ENCODE measurements at regions not wholly inside any gene's neighbourhood (a gene's known extent, or its start where the extent isn't known, plus 50 kb on each side); places are given as distances from the start of the nearest gene placed in this dataset.
"Not testable (repeated sequence)": the region's sequence is repeated elsewhere in the genome, so short reads cannot be mapped to it uniquely, and the experiment has no call there.

- Mint-ChIP-seq H3K4me3 (no peak overlapping the region), H3K9me3 (ENCODE audit: low read depth) (peaks cover 2% of the 10 kb centered on the region), H3K27ac (no peak overlapping the region), H3K27me3 (no peaks in the 10 kb centered on the region), H3K4me1 (no peaks in the 10 kb centered on the region), H3K36me3 (no peaks in the 10 kb centered on the region)
- ATAC-seq (no peak), DNase-seq (no peak)
- CTCF ChIA-PET, result no interaction called here
These were observed 1159.0 kb downstream of the TYW1 start for GRCh38 chr7:68155676-68156075.

GRCh38 chr7:68158686-68159295 lies 1162.2 kb downstream of the TYW1 start:
- CTCF ChIA-PET, result no interaction called here
- no peak overlapping the region for H3K4me3 Mint-ChIP-seq
- no peaks in the 10 kb centered on the region for H3K4me1 Mint-ChIP-seq
- H3K27me3 Mint-ChIP-seq, result no peaks in the 10 kb centered on the region
- peaks cover 5% of the 10 kb centered on the region for H3K9me3 Mint-ChIP-seq (ENCODE audit: low read depth)
- no peak for DNase-seq
- no peaks in the 10 kb centered on the region for H3K36me3 Mint-ChIP-seq
- ATAC-seq, result no peak
- H3K27ac Mint-ChIP-seq, result no peak overlapping the region

DNA sequence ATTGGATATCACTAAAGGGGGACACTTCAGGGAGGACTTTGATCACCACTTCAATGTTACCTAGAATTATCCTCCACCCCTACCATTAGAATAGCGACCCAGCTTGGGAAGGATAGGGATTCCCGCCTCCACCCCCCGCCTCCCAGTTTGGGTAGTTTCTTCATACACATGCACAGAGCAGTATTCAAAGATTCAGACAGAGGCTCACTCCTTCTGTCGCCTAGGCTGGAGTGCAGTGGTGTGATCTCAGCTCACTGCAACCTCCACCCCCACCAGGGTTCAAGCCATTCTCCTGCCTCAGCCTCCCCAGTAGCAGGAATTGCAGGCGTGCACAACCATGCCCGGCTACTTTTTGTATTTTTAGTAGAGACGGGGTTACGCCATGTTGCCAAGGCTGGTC lies 1166.1 kb downstream of the TYW1 start:
- Mint-ChIP-seq H3K4me3 (no peak overlapping the region), H3K4me1 (no peaks in the 10 kb centered on the region), H3K27me3 (no peaks in the 10 kb centered on the region), H3K36me3 (no peaks in the 10 kb centered on the region), H3K9me3 (ENCODE audit: low read depth) (peaks cover 6% of the 10 kb centered on the region), H3K27ac (no peak overlapping the region)
- ATAC-seq, result no peak
- CTCF ChIA-PET, result no interaction called here
- DNase-seq, result no peak

DNA sequence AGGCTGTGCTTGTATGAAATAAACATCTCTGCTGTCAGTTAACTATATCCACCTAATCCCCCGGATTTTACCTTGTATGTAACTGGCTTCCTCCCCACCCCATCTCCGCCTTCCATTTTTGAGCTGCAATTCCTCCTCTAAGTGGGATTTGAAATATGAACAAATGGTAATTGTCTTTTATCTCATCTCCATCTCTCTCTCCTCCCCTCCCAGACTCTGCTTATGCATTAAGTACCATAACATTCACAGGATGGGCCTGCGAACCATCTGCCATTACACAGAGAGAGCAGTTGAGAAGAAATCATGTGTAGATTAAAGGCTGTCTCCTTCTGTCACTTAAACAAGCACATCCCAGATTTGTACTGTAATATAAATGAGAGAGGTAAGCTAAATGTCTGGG lies 1169.9 kb downstream of the TYW1 start:
- DNase-seq (no peak), ATAC-seq (no peak)
- Mint-ChIP-seq H3K9me3 (ENCODE audit: low read depth) (peaks cover 16% of the 10 kb centered on the region), H3K36me3 (no peaks in the 10 kb centered on the region), H3K27me3 (no peaks in the 10 kb centered on the region), H3K27ac (no peak overlapping the region), H3K4me1 (no peaks in the 10 kb centered on the region), H3K4me3 (no peak overlapping the region)
- CTCF ChIA-PET, result no interaction called here

- Mint-ChIP-seq H3K4me1 (no peaks in the 10 kb centered on the region), H3K9me3 (ENCODE audit: low read depth) (peaks cover 17% of the 10 kb centered on the region), H3K27me3 (no peaks in the 10 kb centered on the region), H3K36me3 (no peaks in the 10 kb centered on the region), H3K4me3 (no peak overlapping the region), H3K27ac (no peak overlapping the region)
- DNase-seq (no peak), ATAC-seq (no peak)
- CTCF ChIA-PET, result no interaction called here
These were observed 1176.9 kb downstream of the TYW1 start for GRCh38 chr7:68173513-68173912.

- Mint-ChIP-seq H3K4me1 (no peaks in the 10 kb centered on the region), H3K27me3 (no peaks in the 10 kb centered on the region), H3K9me3 (ENCODE audit: low read depth) (peaks cover 18% of the 10 kb centered on the region), H3K36me3 (no peaks in the 10 kb centered on the region), H3K4me3 (no peak overlapping the region), H3K27ac (no peak overlapping the region)
- DNase-seq (no peak), ATAC-seq (no peak)
- CTCF ChIA-PET, result no interaction called here
These were observed 1180.3 kb downstream of the TYW1 start for GRCh38 chr7:68176974-68177373.

DNA sequence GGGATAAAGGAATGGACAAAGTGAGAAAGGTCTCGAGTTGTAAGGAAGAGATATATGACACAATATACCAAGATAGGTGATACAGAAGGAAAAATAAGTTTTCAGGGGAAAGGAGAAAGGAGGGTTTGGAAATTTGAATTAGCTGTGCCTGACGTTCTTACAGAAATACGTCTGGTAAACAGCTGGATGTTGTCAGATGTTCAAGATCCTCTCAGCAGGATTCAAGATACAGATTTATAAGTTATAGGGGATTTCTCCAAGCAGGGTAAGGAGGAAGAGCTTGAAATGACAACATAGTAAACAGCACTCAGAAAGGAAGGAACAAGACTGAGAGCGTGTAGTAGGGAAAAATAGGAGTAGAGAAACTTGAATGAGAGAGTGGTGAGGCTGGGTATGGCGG lies 1184.1 kb downstream of the TYW1 start:
- H3K9me3 Mint-ChIP-seq (ENCODE audit: low read depth), result peaks cover 24% of the 10 kb centered on the region
- no peak for ATAC-seq
- H3K4me1 Mint-ChIP-seq, result no peaks in the 10 kb centered on the region
- H3K4me3 Mint-ChIP-seq, result no peak overlapping the region
- CTCF ChIA-PET, result no interaction called here
- H3K27me3 Mint-ChIP-seq, result no peaks in the 10 kb centered on the region
- H3K36me3 Mint-ChIP-seq, result no peaks in the 10 kb centered on the region
- H3K27ac Mint-ChIP-seq, result no peak overlapping the region
- no peak for DNase-seq

DNA sequence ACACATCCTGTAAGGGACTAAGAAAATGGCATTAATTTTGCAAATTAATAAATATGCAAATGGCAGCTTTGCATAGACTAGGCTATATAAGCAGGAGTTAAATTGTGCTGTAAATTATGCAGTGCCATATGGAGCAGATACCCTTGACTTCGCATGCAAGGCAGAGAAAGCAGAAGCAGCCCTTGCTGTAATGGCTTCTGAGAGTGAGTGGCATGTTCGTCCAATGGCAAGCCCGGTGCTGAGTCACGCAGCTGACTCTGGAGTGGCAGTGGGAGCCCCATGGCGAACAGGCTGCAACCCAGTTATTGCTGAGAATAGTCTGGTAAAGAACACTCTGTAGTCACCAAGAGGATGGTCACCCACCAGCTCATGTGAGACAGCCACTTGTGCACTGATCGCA lies 1186.5 kb downstream of the TYW1 start:
- CTCF ChIA-PET, result no interaction called here
- no peak overlapping the region for H3K27ac Mint-ChIP-seq
- H3K36me3 Mint-ChIP-seq, result no peaks in the 10 kb centered on the region
- no peak overlapping the region for H3K4me3 Mint-ChIP-seq
- ATAC-seq (no peak), DNase-seq (no peak)
- H3K27me3 Mint-ChIP-seq, result no peaks in the 10 kb centered on the region
- peaks cover 24% of the 10 kb centered on the region for H3K9me3 Mint-ChIP-seq (ENCODE audit: low read depth)
- H3K4me1 Mint-ChIP-seq, result no peaks in the 10 kb centered on the region

DNA sequence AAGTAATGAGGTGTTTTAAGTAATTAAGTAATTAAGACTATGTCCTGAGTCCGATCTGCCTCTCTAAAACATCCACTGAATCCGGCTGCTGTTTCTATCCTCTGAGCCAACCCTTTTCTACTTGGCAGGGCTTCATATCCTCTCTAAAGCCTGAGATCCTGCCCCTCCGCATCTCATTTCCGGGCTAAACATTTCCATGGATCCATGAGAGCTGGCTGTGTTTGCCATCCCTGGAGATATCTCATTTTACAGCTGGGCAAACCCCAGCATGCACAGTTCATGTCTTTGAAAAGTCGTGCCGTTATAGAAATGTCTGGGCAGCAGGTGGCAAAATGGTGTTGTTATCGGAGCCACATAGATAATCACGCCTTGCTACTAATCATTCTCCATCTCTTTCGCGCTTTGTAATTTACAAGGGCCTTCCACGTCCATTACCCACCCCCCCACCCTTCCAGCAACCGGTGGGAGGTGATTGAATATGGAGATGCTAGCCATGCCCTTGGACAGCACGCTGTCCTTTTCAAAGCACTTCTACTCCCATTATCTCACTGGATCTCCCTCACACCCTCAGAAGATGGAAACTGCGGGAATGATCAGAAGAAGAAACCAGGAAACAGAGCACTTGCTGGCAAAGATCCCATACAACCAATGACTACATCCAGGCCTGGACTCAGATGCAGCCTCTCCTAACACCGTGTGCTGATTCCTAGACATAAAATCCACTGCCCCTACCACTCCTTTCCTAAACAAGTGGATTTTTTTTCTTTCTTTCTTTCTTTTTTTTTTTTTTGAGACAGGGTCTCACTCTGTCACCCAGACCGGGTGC lies 1189.2 kb downstream of the TYW1 start:
- no peak for ATAC-seq
- peaks cover 17% of the 10 kb centered on the region for H3K9me3 Mint-ChIP-seq (ENCODE audit: low read depth)
- H3K27ac Mint-ChIP-seq, result no peak overlapping the region
- DNase-seq, result no peak
- H3K4me1 Mint-ChIP-seq, result no peaks in the 10 kb centered on the region
- no peaks in the 10 kb centered on the region for H3K27me3 Mint-ChIP-seq
- H3K4me3 Mint-ChIP-seq, result no peak overlapping the region
- no peaks in the 10 kb centered on the region for H3K36me3 Mint-ChIP-seq
- CTCF ChIA-PET, result no interaction called here

DNA sequence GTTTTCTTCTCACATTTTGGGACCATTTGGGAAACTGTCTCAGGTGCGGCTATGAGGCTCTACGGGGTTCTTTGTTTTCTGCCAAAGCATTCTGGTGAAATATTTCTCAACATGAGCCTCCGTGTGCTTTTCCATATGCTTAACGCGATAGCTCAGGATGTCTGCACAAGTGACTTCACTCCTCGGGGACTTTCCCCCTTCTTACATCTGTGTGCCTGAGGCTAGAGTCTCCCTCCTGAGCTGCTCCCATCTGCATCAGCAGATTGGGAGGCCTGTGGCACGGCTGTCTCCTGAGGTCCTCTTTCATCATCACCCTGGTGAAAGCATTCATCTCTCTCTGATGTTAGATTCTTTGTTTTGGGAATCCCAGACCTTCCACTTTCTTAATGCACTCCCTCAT lies 1190.9 kb downstream of the TYW1 start:
- Mint-ChIP-seq H3K4me3 (no peak overlapping the region), H3K27ac (no peak overlapping the region), H3K36me3 (no peaks in the 10 kb centered on the region), H3K9me3 (ENCODE audit: low read depth) (peaks cover 14% of the 10 kb centered on the region), H3K27me3 (no peaks in the 10 kb centered on the region), H3K4me1 (no peaks in the 10 kb centered on the region)
- no peak for DNase-seq
- CTCF ChIA-PET, result no interaction called here
- no peak for ATAC-seq

DNA sequence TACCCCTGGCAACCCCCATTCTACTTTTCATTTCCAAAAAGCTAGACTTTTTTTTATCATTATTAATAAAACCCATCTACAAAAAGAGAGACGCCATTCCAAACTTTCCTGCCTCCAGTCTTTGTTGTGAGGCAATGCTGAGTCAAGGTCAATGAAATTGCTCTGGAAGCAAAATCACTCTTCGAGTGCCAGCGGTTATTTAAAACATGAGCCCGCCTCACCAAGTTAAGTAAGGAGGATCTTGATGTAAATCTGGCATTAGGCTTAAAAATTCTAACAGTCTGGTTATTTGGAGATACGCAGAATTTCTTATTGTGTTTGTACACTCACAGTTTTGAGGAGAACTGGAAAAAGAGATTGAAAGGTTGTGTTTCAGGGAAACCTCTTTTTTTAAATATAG lies 1196.3 kb downstream of the TYW1 start:
- Mint-ChIP-seq H3K36me3 (no peaks in the 10 kb centered on the region), H3K27ac (no peak overlapping the region), H3K27me3 (no peaks in the 10 kb centered on the region), H3K4me3 (no peak overlapping the region), H3K9me3 (ENCODE audit: low read depth) (peaks cover 13% of the 10 kb centered on the region), H3K4me1 (no peaks in the 10 kb centered on the region)
- DNase-seq (no peak), ATAC-seq (no peak)
- CTCF ChIA-PET, result no interaction called here

DNA sequence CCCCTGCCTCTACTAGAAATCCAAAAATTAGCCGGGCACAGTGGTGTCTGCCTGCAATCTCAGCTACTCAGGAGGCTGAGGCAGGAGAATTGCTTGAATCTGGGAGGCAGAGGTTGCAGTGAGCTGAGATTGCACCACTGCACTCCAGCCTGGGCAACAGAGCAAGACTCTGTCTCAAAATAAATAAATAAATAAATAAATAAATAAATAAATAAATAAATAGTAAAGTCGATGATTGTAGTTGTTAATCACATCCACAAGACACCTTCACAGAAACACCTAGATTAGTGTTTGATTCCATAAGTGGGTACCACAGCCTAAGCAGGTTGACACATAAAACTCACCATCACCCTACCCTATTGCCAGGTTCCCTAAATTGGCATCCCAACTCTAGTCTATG lies 1199.0 kb downstream of the TYW1 start:
- H3K4me1 Mint-ChIP-seq, ATAC-seq, H3K4me3 Mint-ChIP-seq, H3K27me3 Mint-ChIP-seq, H3K36me3 Mint-ChIP-seq, CTCF ChIA-PET, DNase-seq, H3K27ac Mint-ChIP-seq: not testable (repeated sequence)
- peaks cover 16% of the 10 kb centered on the region for H3K9me3 Mint-ChIP-seq (ENCODE audit: low read depth)

DNA sequence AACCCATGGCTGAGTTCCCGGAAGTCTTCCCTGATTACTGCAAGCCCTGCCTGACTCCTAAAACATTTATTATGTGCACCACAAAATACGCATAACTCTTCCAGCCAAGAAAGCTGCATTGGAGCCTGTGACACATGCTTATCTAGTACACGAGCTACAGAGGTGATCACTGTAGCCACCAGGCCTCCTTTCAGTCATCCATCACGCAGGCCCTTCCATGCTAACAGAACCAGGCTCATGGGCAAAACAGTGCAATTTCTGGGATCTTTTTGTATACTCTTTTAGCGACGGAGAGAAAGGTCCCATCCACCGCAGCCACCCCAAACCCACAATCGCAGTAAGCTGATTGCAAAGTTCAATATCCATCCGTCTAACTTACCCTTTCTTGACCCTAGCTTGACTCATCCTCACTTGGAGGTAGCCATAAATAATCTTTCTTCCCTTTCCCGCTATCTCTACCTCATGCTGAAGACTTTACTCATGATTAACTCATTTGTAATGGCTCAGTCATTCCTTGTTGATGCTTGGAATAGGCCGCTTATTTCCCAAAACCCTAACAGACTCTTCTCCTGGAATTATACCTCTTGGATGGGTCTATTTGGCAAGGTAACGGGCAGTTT lies 1203.5 kb downstream of the TYW1 start:
- Mint-ChIP-seq H3K4me1 (no peaks in the 10 kb centered on the region), H3K27ac (no peak overlapping the region), H3K27me3 (no peaks in the 10 kb centered on the region), H3K9me3 (ENCODE audit: low read depth) (peaks cover 14% of the 10 kb centered on the region), H3K4me3 (no peak overlapping the region), H3K36me3 (no peaks in the 10 kb centered on the region)
- CTCF ChIA-PET, result no interaction called here
- no peak for ATAC-seq
- no peak for DNase-seq

DNA sequence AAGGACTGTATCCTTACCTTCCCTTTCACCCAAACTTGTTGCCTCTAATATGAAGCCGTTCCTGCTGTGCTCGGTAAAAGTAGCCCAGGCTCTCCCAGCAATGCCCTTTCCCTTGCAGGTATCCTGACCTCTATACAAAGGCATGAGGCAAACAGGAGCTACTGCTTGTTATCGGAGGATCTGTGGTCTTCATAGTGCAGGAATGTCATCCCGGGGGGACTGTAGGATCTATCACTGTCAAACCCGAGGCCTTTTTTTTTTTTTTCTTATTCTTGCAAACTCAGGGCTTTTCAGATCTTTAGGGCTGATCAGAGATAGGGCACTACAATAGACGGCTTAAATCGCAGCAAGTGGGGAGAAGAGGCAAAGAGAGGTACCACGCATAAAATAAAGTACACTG lies 1206.6 kb downstream of the TYW1 start:
- H3K36me3 Mint-ChIP-seq, result no peaks in the 10 kb centered on the region
- DNase-seq (no peak), ATAC-seq (no peak)
- CTCF ChIA-PET, result no interaction called here
- H3K4me1 Mint-ChIP-seq, result no peaks in the 10 kb centered on the region
- H3K4me3 Mint-ChIP-seq, result no peak overlapping the region
- H3K9me3 Mint-ChIP-seq (ENCODE audit: low read depth), result peaks cover 13% of the 10 kb centered on the region
- H3K27ac Mint-ChIP-seq, result no peak overlapping the region
- H3K27me3 Mint-ChIP-seq, result no peaks in the 10 kb centered on the region
